ENCODE measurements at regions not wholly inside any gene's neighbourhood (a gene's known extent, or its start where the extent isn't known, plus 50 kb on each side); places are given as distances from the start of the nearest gene placed in this dataset.

DNA sequence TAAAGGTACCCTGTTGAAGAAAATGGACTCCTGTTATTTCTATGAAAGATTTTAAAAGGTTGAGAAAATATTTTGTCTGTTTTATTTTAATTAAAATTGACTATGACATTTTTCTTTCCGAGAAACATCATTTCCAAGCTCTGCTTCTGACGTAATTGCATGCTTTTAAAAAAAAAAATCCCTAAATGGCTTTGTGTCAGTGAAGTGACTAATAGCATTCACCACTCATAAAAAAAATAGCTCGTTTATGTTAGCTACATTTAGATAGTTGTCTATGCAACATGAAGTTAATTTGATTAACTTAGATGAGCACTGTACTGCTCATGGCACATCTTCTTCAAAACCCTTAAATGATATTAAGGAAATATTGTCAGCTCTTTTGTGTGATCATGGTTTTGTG is 105.1 kb upstream of the KLHL13 start:
- H3K4me3 ChIP-seq, result no peak overlapping the region
- peaks cover 0 to 4% of the 10 kb centered on the region in 2 donors for H3K4me1 ChIP-seq
- peak overlapping the region; percentile 37 to 43 for H3K27ac ChIP-seq
- no peak for DNase-seq
- no peaks in the 10 kb centered on the region for H3K27me3 ChIP-seq
- no peaks in the 10 kb centered on the region for H3K36me3 ChIP-seq
- intact Hi-C loops (cut with DNase I; ENCODE audit: low total_unique reads), result no loop called here
- H3K9me3 ChIP-seq, result no peaks in the 10 kb centered on the region
- TF ChIP-seq, protein P1, sequence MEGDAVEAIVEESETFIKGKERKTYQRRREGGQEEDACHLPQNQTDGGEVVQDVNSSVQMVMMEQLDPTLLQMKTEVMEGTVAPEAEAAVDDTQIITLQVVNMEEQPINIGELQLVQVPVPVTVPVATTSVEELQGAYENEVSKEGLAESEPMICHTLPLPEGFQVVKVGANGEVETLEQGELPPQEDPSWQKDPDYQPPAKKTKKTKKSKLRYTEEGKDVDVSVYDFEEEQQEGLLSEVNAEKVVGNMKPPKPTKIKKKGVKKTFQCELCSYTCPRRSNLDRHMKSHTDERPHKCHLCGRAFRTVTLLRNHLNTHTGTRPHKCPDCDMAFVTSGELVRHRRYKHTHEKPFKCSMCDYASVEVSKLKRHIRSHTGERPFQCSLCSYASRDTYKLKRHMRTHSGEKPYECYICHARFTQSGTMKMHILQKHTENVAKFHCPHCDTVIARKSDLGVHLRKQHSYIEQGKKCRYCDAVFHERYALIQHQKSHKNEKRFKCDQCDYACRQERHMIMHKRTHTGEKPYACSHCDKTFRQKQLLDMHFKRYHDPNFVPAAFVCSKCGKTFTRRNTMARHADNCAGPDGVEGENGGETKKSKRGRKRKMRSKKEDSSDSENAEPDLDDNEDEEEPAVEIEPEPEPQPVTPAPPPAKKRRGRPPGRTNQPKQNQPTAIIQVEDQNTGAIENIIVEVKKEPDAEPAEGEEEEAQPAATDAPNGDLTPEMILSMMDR (IDR thresholded peaks at IDR 0.05), result no peak
- TF ChIP-seq POLR2A (IDR thresholded peaks at IDR 0.05), result no peak

DNA sequence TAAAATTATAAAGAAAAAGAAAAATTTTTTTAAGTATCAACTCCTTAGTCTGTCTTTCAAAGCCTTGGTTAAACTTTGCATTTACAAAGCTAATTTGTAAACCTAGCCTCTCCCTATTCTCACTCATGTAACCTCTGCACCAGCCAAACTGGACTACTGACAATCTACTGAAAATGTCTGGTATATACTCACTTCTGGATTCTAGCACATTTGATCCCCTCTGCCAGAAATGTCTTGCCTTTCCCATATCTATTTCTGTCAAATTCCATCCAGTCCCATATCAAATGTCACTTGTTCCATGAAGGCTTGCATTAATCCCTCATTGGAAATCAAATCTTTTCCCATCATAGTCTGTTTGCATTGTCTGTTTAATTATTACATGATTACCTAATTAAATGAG is 105.8 kb upstream of the KLHL13 start:
- Histone ChIP-seq H3K27me3 (no peaks in the 10 kb centered on the region), H3K4me1 (peaks cover 0 to 4% of the 10 kb centered on the region in 2 donors), H3K36me3 (no peaks in the 10 kb centered on the region), H3K27ac (no peak overlapping the region), H3K4me3 (no peak overlapping the region), H3K9me3 (no peaks in the 10 kb centered on the region)
- DNase-seq, result no peak
- no peak for TF ChIP-seq POLR2A (IDR thresholded peaks at IDR 0.05)
- TF ChIP-seq, protein P1 (IDR thresholded peaks at IDR 0.05), result no peak
- intact Hi-C loops (cut with DNase I; ENCODE audit: low total_unique reads), result no loop called here

DNA sequence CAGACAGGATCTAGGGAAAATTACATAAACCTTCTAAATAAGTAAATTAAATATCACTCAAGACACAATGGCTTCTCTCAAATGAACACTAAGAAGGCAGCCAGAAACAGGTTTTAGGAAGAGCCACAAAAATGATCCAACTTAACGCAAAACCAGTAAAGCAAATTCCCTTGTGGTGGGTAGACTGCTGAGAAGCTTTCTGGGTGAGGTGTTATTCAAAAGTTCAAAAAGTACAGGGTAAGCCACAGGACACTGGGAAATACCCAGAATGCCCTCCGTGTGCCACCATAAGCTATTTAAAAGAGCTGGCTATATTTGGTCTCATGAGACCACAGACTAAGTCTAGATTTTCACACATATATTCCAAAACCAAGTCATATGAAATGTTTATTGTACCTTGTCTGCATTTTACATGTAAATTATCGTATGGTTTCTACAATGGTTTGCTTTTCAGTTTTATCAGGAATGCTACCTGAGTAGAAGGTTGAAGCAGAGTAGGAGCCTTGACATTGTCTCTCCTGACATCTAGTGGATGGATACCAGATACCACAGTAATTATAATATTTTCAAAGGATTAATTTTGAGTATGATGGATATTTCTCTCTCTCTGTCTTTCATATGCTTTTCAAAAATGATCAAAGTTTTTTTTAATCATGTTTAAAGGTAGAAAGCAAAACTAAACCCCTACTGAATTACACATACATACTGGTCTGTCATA is 109.3 kb upstream of the KLHL13 start:
- no peak for DNase-seq
- peak overlapping the region; percentile 60 to 72 for H3K27ac ChIP-seq
- intact Hi-C loops (cut with DNase I; ENCODE audit: low total_unique reads), result no loop called here

DNA sequence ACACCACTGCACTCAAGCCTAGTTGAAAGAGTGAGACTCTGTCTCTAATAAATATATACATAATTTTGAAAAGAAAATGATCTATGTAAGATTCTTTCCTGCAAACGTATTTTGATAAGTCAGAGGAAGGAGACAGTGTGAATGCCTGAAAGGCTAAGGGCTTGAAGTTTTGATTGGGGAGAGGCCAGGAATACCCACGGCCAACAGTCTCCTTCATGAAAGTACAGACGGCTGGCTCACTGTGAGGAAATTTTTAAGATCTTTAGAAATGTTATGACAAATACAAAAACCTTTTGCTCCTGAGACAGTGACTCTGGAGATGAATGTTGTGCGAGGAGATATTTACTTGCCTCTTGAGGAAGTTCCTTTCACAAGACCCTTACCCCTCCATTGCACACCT is 111.4 kb upstream of the KLHL13 start:
- TF ChIP-seq POLR2A (IDR thresholded peaks at IDR 0.05), result no peak
- TF ChIP-seq, protein P1 (IDR thresholded peaks at IDR 0.05), result no peak
- Histone ChIP-seq H3K9me3 (no peaks in the 10 kb centered on the region), H3K27ac (no peak overlapping the region), H3K27me3 (no peaks in the 10 kb centered on the region), H3K4me1 (no peaks in the 10 kb centered on the region), H3K4me3 (no peak overlapping the region), H3K36me3 (no peaks in the 10 kb centered on the region)
- no peak for DNase-seq
- intact Hi-C loops (cut with DNase I; ENCODE audit: low total_unique reads), result no loop called here

More for the DNA sequence above, 109.3 kb upstream of the KLHL13 start:
- no peak for TF ChIP-seq POLR2A (IDR thresholded peaks at IDR 0.05)
- TF ChIP-seq, protein P1 (IDR thresholded peaks at IDR 0.05), result peak; percentile 34 to 52 (median 42)
- Histone ChIP-seq H3K4me3 (no peak overlapping the region), H3K36me3 (no peaks in the 10 kb centered on the region), H3K9me3 (no peaks in the 10 kb centered on the region), H3K27me3 (no peaks in the 10 kb centered on the region), H3K4me1 (peaks cover 0 to 4% of the 10 kb centered on the region in 2 donors)

DNA sequence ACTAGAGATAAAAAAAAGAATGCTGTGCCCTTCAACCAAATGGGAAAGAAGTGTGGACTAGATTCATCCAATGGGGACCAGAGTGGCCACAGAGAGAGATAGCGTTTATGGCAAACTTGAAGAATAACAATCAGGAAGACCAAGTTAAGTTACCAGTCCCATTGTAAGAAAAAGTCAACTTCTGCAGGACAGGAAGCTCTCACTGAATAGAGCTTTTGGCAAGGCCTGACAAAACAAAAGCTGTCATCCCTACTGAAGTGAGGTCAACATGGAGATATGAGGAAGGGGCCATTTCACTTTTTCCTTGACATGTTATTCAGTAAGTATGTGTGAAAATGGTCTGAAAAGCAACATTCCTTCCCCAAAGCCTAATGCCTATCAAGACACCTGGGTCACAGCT is 111.8 kb upstream of the KLHL13 start:
- Histone ChIP-seq H3K36me3 (no peaks in the 10 kb centered on the region), H3K4me1 (no peaks in the 10 kb centered on the region), H3K27me3 (no peaks in the 10 kb centered on the region), H3K9me3 (no peaks in the 10 kb centered on the region), H3K27ac (no peak overlapping the region), H3K4me3 (no peak overlapping the region)
- intact Hi-C loops (cut with DNase I; ENCODE audit: low total_unique reads), result no loop called here
- no peak for DNase-seq
- TF ChIP-seq POLR2A (IDR thresholded peaks at IDR 0.05), result no peak

Data from uterus (tissue), 3 donors.